GM23248 (cell line): ENCODE measurements at regions not wholly inside any gene's neighbourhood (a gene's known extent, or its start where the extent isn't known, plus 50 kb on each side); places are given as distances from the start of the nearest gene placed in this dataset.

Source experiments
- DNase-seq: peaks from one replicate; pipeline ENCODE4 v3.0.0-alpha.2; 2015
- H2AFZ ChIP-seq: fragments of 200-600 bp; sonication (generic); 2 replicates; pipeline ENCODE4 v1.6.1; 2016; ENCODE audit warnings: antibody characterized with exemption
- H3F3A ChIP-seq: fragments of 200-600 bp; sonication (generic); 2 replicates; pipeline ENCODE4 v1.6.1; 2016; ENCODE audit warnings: mild to moderate bottlenecking, antibody characterized with exemption, mixed run types; ENCODE audit not compliant: insufficient read depth
- H3K27ac ChIP-seq: fragments of 200-600 bp; sonication (generic); 2 replicates; pipeline ENCODE4 v1.5.1; 2016; ENCODE audit warnings: mild to moderate bottlenecking
- H3K27me3 ChIP-seq: fragments of 200-600 bp; sonication (generic); replicated peaks from 2 replicates; pipeline ENCODE4 v1.6.1; 2016; ENCODE audit warnings: mild to moderate bottlenecking; ENCODE audit not compliant: insufficient read depth
- H3K36me3 ChIP-seq: fragments of 200-600 bp; sonication (generic); 2 replicates; pipeline ENCODE4 v1.6.1; 2016; ENCODE audit warnings: low read depth, mild to moderate bottlenecking
- H3K4me1 ChIP-seq: fragments of 200-600 bp; sonication (generic); 2 replicates; pipeline ENCODE4 v1.6.1; 2016; ENCODE audit warnings: mild to moderate bottlenecking; ENCODE audit not compliant: insufficient read depth
- H3K4me2 ChIP-seq: fragments of 200-600 bp; sonication (generic); one replicate; pipeline ENCODE4 v1.6.1; 2016; ENCODE audit warnings: mild to moderate bottlenecking; ENCODE audit not compliant: unreplicated experiment
- H3K4me3 ChIP-seq: fragments of 200-600 bp; sonication (generic); 2 replicates; pipeline ENCODE4 v1.5.1; 2016; ENCODE audit warnings: mild to moderate bottlenecking
- H3K79me2 ChIP-seq: fragments of 200-600 bp; sonication (generic); 2 replicates; pipeline ENCODE4 v1.6.1; 2016; ENCODE audit warnings: mild to moderate bottlenecking; ENCODE audit not compliant: insufficient read depth
- H3K9ac ChIP-seq: fragments of 200-600 bp; sonication (generic); 2 replicates; pipeline ENCODE4 v1.6.1; 2016; ENCODE audit warnings: mild to moderate bottlenecking
- H3K9me2 ChIP-seq: fragments of 200-600 bp; sonication (generic); 2 replicates; pipeline ENCODE4 v1.6.1; 2016; ENCODE audit warnings: mixed run types, mild to moderate bottlenecking, moderate library complexity; ENCODE audit not compliant: insufficient read depth
- H3K9me3 ChIP-seq: fragments of 200-600 bp; sonication (generic); one replicate; pipeline ENCODE4 v1.6.1; 2017; ENCODE audit warnings: low read depth
- H4K20me1 ChIP-seq: fragments of 200-600 bp; sonication (generic); 2 replicates; pipeline ENCODE4 v1.6.0; 2016; ENCODE audit not compliant: insufficient read depth
- EZH2 ChIP-seq: fragments of 200-600 bp; sonication (generic); IDR thresholded peaks from 2 replicates; pipeline ENCODE4 v1.6.1; 2018; ENCODE audit warnings: antibody characterized with exemption, mild to moderate bottlenecking; ENCODE audit not compliant: insufficient read depth, poor library complexity, severe bottlenecking
- EZH2phosphoT487 ChIP-seq: fragments of 200-600 bp; sonication (generic); IDR thresholded peaks from 2 replicates; pipeline ENCODE4 v1.6.1; 2018; ENCODE audit warnings: antibody characterized with exemption, moderate library complexity, mild to moderate bottlenecking, low read depth; ENCODE audit not compliant: insufficient read depth
- WGBS, 2 experiments: methylation state at CpG; one replicate each; pipeline ENCODE4 v1.1.6; 2015 to 2017; ENCODE audit warnings: low lambda C conversion rate in 2 of 2, low coverage in 1 of 2; ENCODE audit errors: missing lambda C conversion rate in 2 of 2; 5-methylcytosine and 5-hydroxymethylcytosine counted together
- in situ Hi-C: fragments of 300-500 bp; cut with MboI; formaldehyde crosslinking; loops from 2 replicates; pipeline ENCODE4 v1.15.0; 2020

DNA sequence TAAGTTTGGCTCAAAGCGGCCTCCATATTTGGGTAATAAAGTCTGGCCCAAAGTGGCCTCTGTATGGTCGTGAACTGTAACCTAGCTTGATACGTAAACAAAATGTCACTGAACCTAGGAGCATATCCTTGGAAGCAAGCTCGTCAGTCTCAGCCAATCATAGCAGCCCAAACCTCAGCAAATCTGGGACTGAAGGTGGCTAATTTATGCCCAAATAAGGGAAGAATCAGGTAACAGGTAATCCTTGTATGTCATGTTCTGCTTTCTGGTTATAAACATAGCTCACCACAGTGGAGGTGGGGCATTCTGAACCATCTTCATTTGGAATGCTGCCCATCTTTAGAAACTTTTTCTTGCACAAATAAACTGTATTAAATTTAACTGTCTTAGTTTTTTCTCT, 281.1 kb downstream of the TTLL7 start:
- no peak for DNase-seq
- no peaks in the 10 kb centered on the region for H3K9me2 ChIP-seq
- H3F3A ChIP-seq: no peaks in the 10 kb centered on the region
- no peaks in the 10 kb centered on the region for H4K20me1 ChIP-seq
- no peaks in the 10 kb centered on the region for H3K27me3 ChIP-seq
- no peaks in the 10 kb centered on the region for H3K4me1 ChIP-seq
- no peak for TF ChIP-seq EZH2phosphoT487
- TF ChIP-seq EZH2: no peak
- no peak overlapping the region for H3K4me2 ChIP-seq
- H3K9ac ChIP-seq: no peak overlapping the region
- no peaks in the 10 kb centered on the region for H3K36me3 ChIP-seq
- H3K9me3 ChIP-seq: no peaks in the 10 kb centered on the region
- no peak overlapping the region for H3K4me3 ChIP-seq
- no peaks in the 10 kb centered on the region for H3K79me2 ChIP-seq
- 60 to 65% methylated on average over 4 of the region's 4 CpGs for WGBS, 2 experiments
- H2AFZ ChIP-seq: no peak overlapping the region
- no peak overlapping the region for H3K27ac ChIP-seq
- in situ Hi-C loops: no loop called here

DNA sequence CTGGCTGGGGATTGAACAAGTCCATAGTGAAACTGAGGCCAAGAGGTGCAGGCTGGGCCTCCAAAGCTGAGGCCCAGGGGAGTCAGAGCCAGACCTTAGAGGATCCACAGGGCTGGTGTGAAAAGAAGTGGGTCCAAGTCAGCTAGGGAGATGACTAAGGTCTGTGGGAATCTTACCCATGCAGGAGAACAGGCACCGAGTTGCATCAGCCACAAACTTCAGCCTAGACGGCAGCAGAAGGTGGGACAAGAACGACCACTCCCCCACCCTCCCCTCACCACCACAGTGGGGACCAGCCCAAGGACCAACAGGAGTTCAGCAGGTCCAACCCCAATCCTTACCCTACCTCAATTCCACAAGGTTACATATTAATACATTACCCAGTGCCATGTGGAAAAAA, 282.3 kb downstream of the TTLL7 start:
- Histone ChIP-seq H3K4me1 (no peaks in the 10 kb centered on the region), H3K4me2 (no peak overlapping the region), H3K9ac (no peak overlapping the region), H2AFZ (no peak overlapping the region), H3K9me3 (no peaks in the 10 kb centered on the region), H3F3A (no peaks in the 10 kb centered on the region), H4K20me1 (no peaks in the 10 kb centered on the region), H3K36me3 (no peaks in the 10 kb centered on the region), H3K27me3 (no peaks in the 10 kb centered on the region), H3K4me3 (no peak overlapping the region), H3K79me2 (no peaks in the 10 kb centered on the region), H3K9me2 (no peaks in the 10 kb centered on the region), H3K27ac (no peak overlapping the region)
- no peak for TF ChIP-seq EZH2
- TF ChIP-seq EZH2phosphoT487: no peak
- 50 to 56% methylated on average over 3 of the region's 3 CpGs for WGBS, 2 experiments
- in situ Hi-C loops: no loop called here
- no peak for DNase-seq

DNA sequence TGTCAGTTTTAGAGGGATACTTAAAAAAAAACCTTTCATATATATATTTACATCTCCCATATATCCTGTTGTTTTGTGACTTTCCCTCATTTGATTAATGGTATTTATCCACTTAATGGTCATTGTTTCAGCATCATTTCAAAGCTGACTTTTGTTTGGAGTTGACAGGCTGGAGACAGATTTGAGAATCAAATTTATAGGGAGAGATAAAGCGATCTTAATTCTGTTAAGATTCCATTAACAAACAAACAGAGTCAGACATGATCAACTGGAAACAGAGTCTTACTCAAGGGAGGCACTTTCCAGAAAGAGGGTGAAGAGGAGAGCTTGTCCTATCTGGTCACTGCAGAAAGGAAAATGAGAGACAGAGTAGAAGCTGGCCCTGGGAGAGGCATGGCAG, 283.4 kb downstream of the TTLL7 start:
- no peaks in the 10 kb centered on the region for H3K36me3 ChIP-seq
- no peak overlapping the region for H3K9ac ChIP-seq
- H3K79me2 ChIP-seq: no peaks in the 10 kb centered on the region
- no peak overlapping the region for H3K4me3 ChIP-seq
- TF ChIP-seq EZH2 (no peak), EZH2phosphoT487 (no peak)
- no peaks in the 10 kb centered on the region for H3K4me1 ChIP-seq
- no peak overlapping the region for H2AFZ ChIP-seq
- H3K9me2 ChIP-seq: no peaks in the 10 kb centered on the region
- H4K20me1 ChIP-seq: no peaks in the 10 kb centered on the region
- WGBS, 2 experiments: 66 to 77% methylated on average over 1 of the region's 1 CpG
- H3K27me3 ChIP-seq: no peaks in the 10 kb centered on the region
- no peaks in the 10 kb centered on the region for H3F3A ChIP-seq
- no peaks in the 10 kb centered on the region for H3K9me3 ChIP-seq
- in situ Hi-C loops: no loop called here
- H3K4me2 ChIP-seq: no peak overlapping the region
- no peak overlapping the region for H3K27ac ChIP-seq
- no peak for DNase-seq

DNA sequence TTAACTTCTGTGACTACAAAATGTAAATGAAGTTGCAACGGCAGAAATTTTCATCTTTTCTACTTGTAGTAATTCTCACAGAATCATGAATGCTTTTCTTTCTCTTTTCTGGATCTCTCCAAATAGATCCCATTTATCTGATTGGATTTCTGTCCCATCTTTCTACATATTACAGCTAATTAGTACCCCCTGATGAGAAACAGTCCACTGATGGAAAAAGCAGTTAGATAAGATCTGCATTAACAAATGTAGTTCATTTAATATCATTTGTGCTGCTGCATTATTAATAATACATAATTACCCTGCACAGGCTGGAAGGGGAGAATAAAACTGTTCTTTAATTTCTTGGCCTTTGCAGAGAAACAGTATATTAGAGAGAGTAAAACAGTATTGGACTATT, 289.3 kb downstream of the TTLL7 start:
- H3K9me2 ChIP-seq: no peaks in the 10 kb centered on the region
- no peak overlapping the region for H3K4me2 ChIP-seq
- no peak overlapping the region for H2AFZ ChIP-seq
- in situ Hi-C loops: no loop called here
- H3K27ac ChIP-seq: no peak overlapping the region
- no peak overlapping the region for H3K4me3 ChIP-seq
- no peak for DNase-seq
- no peak overlapping the region for H3K9ac ChIP-seq
- H3K36me3 ChIP-seq: no peaks in the 10 kb centered on the region
- 43 to 69% methylated on average over 1 of the region's 1 CpG for WGBS, 2 experiments
- no peaks in the 10 kb centered on the region for H4K20me1 ChIP-seq
- TF ChIP-seq EZH2phosphoT487: no peak
- no peaks in the 10 kb centered on the region for H3K27me3 ChIP-seq
- no peaks in the 10 kb centered on the region for H3F3A ChIP-seq
- H3K9me3 ChIP-seq: no peaks in the 10 kb centered on the region
- no peaks in the 10 kb centered on the region for H3K4me1 ChIP-seq
- H3K79me2 ChIP-seq: no peaks in the 10 kb centered on the region

DNA sequence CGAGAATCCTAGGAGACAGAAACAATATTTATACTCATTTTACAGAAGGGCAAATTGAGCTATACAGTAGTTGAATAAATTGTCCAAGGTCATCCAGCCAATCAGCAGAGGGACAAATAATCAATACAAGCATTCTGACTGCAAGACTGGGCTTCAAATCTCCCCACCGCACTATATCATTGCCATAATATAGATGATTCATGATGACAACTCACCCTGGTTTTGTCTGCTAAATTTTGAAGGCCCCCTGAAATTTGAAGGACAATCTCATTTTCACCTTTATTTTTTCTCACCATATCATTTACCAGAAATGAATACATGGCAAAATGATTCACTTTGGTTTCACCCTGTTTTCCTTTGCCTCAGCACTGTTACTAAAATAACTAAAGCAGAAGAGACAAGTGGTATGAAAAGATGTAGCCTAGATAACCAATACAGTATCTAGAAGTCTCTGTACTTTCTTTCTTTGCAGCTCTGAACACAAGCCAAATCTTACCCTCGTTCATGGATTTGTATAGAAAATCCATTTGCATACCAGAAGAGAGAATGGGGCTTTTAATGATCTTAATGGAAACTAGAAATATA, 292.5 kb downstream of the TTLL7 start:
- Histone ChIP-seq H3F3A (no peaks in the 10 kb centered on the region), H3K27ac (no peak overlapping the region), H3K4me1 (no peaks in the 10 kb centered on the region), H2AFZ (no peak overlapping the region), H3K4me3 (no peak overlapping the region), H3K27me3 (no peaks in the 10 kb centered on the region), H3K9me3 (no peaks in the 10 kb centered on the region), H3K9ac (no peak overlapping the region), H3K36me3 (no peaks in the 10 kb centered on the region), H3K9me2 (no peaks in the 10 kb centered on the region), H3K4me2 (no peak overlapping the region), H3K79me2 (no peaks in the 10 kb centered on the region), H4K20me1 (no peaks in the 10 kb centered on the region)
- no peak for DNase-seq
- TF ChIP-seq EZH2phosphoT487 (no peak), EZH2 (no peak)
- WGBS, 2 experiments: 49% methylated on average over 3 of the region's 3 CpGs
- in situ Hi-C loops: no loop called here
